B cell (primary cell): ENCODE measurements at regions not wholly inside any gene's neighbourhood (a gene's known extent, or its start where the extent isn't known, plus 50 kb on each side); places are given as distances from the start of the nearest gene placed in this dataset.

ENCODE experiments used
- CTCF ChIP-seq: fragments of 200-600 bp; IDR thresholded peaks from one replicate; pipeline ENCODE4 v1.8.0; 2022; ENCODE audit warnings: antibody characterized with exemption, mild to moderate bottlenecking
- EZH2 ChIP-seq: IDR thresholded peaks from 2 replicates; pipeline ENCODE4 v1.6.1; 2012; ENCODE audit warnings: borderline replicate concordance, low read depth, mild to moderate bottlenecking, moderate library complexity, low read length; ENCODE audit not compliant: insufficient read depth, poor library complexity, severe bottlenecking

GRCh38 chr17:53722407-53722806 lies 100.3 kb upstream of the KIF2B start:
- TF ChIP-seq CTCF (no peak), EZH2 (no peak)
